PC-3 (cell line): ENCODE measurements at regions not wholly inside any gene's neighbourhood (a gene's known extent, or its start where the extent isn't known, plus 50 kb on each side); places are given as distances from the start of the nearest gene placed in this dataset.

Experiments
- ATAC-seq: fragments of 200-7000 bp; cut with Tn5 transposase; 2 replicates; pipeline ENCODE4 v1.9.1; 2020; ENCODE audit warnings: mild to moderate bottlenecking, moderate library complexity
- BruUV-seq: library from RNA; stranded (reverse); fragments of 400-500 nt; replicated peaks from 2 replicates; lab custom pipeline; 2021; lab: Mats Ljungman, UMichigan
- CTCF ChIA-PET: fragments of 300-600 bp; sonication (Branson Sonifier 250); formaldehyde crosslinking; loops from one replicate; lab custom pipeline; 2022; ENCODE audit warnings: antibody characterized with exemption; lab: Charles Lee
- POLR2A ChIA-PET: fragments of 300-600 bp; sonication (Branson Sonifier 250); formaldehyde crosslinking; loops from one replicate; lab custom pipeline; 2022; ENCODE audit warnings: antibody characterized with exemption; ENCODE audit not compliant: unreplicated experiment; lab: Charles Lee
- DNase-seq: peaks from one replicate; pipeline ENCODE4 v3.0.0-alpha.2; 2015
- H2AFZ ChIP-seq: fragments of 300-600 bp; sonication (generic); 2 replicates; pipeline ENCODE4 v1.6.0; 2016; ENCODE audit warnings: antibody characterized with exemption, low read length
- H3F3A ChIP-seq: fragments of 300-600 bp; sonication (generic); one replicate; pipeline ENCODE4 v1.6.0; 2017; ENCODE audit warnings: antibody characterized with exemption, low read length, control low read depth, mild to moderate bottlenecking; ENCODE audit not compliant: unreplicated experiment
- H3K27ac ChIP-seq: fragments of 300-600 bp; sonication (generic); 2 replicates; pipeline ENCODE4 v1.5.1; 2016; ENCODE audit warnings: mild to moderate bottlenecking, low read length
- H3K27me3 ChIP-seq: fragments of 300-600 bp; sonication (generic); 2 replicates; pipeline ENCODE4 v1.6.1; 2016; ENCODE audit warnings: low read length, mixed read lengths
- H3K36me3 ChIP-seq: fragments of 300-600 bp; sonication (generic); 2 replicates; pipeline ENCODE4 v1.6.1; 2016; ENCODE audit warnings: low read depth, mixed run types, low read length, mixed read lengths
- H3K4me1 ChIP-seq: fragments of 300-600 bp; sonication (generic); 2 replicates; pipeline ENCODE4 v1.5.1; 2016; ENCODE audit warnings: low read length; ENCODE audit not compliant: insufficient read depth
- H3K4me2 ChIP-seq: fragments of 300-600 bp; sonication (generic); 2 replicates; pipeline ENCODE4 v1.6.0; 2016; ENCODE audit warnings: low read length
- H3K4me3 ChIP-seq: fragments of 300-600 bp; sonication (generic); 2 replicates; pipeline ENCODE4 v1.5.1; 2016; ENCODE audit warnings: mild to moderate bottlenecking, low read length, mixed read lengths
- H3K79me2 ChIP-seq: fragments of 300-600 bp; sonication (generic); 2 replicates; pipeline ENCODE4 v1.6.1; 2017; ENCODE audit warnings: low read length, mixed read lengths
- H3K9ac ChIP-seq: fragments of 300-600 bp; sonication (generic); 2 replicates; pipeline ENCODE4 v1.6.0; 2016; ENCODE audit warnings: mild to moderate bottlenecking, low read length
- H3K9me2 ChIP-seq: fragments of 300-600 bp; sonication (generic); replicated peaks from 2 replicates; pipeline ENCODE4 v1.6.1; 2016; ENCODE audit warnings: mixed run types, low read length, mixed read lengths
- H3K9me3 ChIP-seq: fragments of 300-600 bp; sonication (generic); 2 replicates; pipeline ENCODE4 v1.6.1; 2016; ENCODE audit warnings: low read length, mixed read lengths
- H4K20me1 ChIP-seq: fragments of 300-600 bp; sonication (generic); 2 replicates; pipeline ENCODE4 v1.6.1; 2016; ENCODE audit warnings: low read length, mixed read lengths
- CTCF ChIP-seq: fragments of 300-600 bp; sonication (generic); conservative IDR thresholded peaks from 2 replicates; pipeline ENCODE4 v1.5.1; 2017; ENCODE audit warnings: antibody characterized with exemption, low read depth, mild to moderate bottlenecking, low read length
- EZH2 ChIP-seq: fragments of 300-600 bp; sonication (generic); IDR thresholded peaks from one replicate; pipeline ENCODE4 v1.6.1; 2017; ENCODE audit warnings: antibody characterized with exemption, mild to moderate bottlenecking, low read length; ENCODE audit not compliant: unreplicated experiment
- EZH2phosphoT487 ChIP-seq: fragments of 300-600 bp; sonication (generic); IDR thresholded peaks from 2 replicates; pipeline ENCODE4 v1.6.1; 2018; ENCODE audit warnings: mild to moderate bottlenecking, antibody characterized with exemption, low read length, borderline replicate concordance
- intact Hi-C: fragments of 100-400 bp; cut with micrococcal nuclease; formaldehyde crosslinking; loops from 2 replicates; pipeline ENCODE4 v1.9.0; 2023

DNA sequence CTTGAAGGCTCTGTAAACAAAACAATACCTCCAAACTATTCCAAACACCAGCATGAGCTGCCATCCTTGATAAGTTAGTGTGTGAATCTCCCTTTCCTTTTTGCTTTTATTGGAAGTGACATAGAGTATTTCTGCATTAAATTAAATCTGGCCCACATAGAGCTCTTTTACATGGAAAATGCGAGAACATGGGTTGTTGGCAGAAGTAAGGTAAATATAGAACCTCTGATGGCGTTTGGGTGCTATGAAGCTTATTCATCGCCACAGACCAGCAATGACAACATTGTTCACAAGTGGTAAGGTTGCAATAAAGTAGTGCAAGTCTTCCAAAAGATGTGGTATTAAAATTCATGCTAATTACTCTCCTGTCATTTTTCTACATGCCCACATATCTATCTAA, 445.8 kb upstream of the JAG1 start:
- ChIA-PET POLR2A (no interaction called here), CTCF (no interaction called here)
- no peak for ATAC-seq
- intact Hi-C loops: no loop called here
- H3K4me1 ChIP-seq: peaks cover 25% of the 10 kb centered on the region
- H3K27ac ChIP-seq: peak overlapping the region; percentile 89
- no peak overlapping the region for H3K4me3 ChIP-seq
- no peaks in the 10 kb centered on the region for H3K27me3 ChIP-seq
- no peak overlapping the region for H3K9ac ChIP-seq
- H3K4me2 ChIP-seq: 0 out of 2 replicates have a peak overlapping the region, but pooled peaks have one; percentile 56
- no peaks in the 10 kb centered on the region for H3K9me3 ChIP-seq
- DNase-seq: no peak
- H3F3A ChIP-seq: peaks cover 15% of the 10 kb centered on the region
- H3K79me2 ChIP-seq: no peaks in the 10 kb centered on the region
- no peaks in the 10 kb centered on the region for H3K9me2 ChIP-seq
- no peaks in the 10 kb centered on the region for H3K36me3 ChIP-seq
- TF ChIP-seq CTCF: no peak
- no peak for TF ChIP-seq EZH2phosphoT487
- no peak for TF ChIP-seq EZH2
- no peaks in the 10 kb centered on the region for H4K20me1 ChIP-seq
- BruUV-seq: no TSS peak
- H2AFZ ChIP-seq: no peak overlapping the region

- Histone ChIP-seq H3K79me2 (no peaks in the 10 kb centered on the region), H3K4me1 (peaks cover 25% of the 10 kb centered on the region), H3F3A (peaks cover 15% of the 10 kb centered on the region), H3K9me2 (no peaks in the 10 kb centered on the region), H4K20me1 (no peaks in the 10 kb centered on the region), H3K4me2 (no peak overlapping the region), H3K4me3 (no peak overlapping the region), H3K9ac (no peak overlapping the region), H3K9me3 (no peaks in the 10 kb centered on the region), H3K27ac (no peak overlapping the region), H3K27me3 (no peaks in the 10 kb centered on the region), H2AFZ (no peak overlapping the region), H3K36me3 (no peaks in the 10 kb centered on the region)
- no peak for ATAC-seq
- ChIA-PET CTCF (no interaction called here), POLR2A (no interaction called here)
- no peak for TF ChIP-seq EZH2
- no peak for TF ChIP-seq EZH2phosphoT487
- TF ChIP-seq CTCF: no peak
- intact Hi-C loops: no loop called here
- BruUV-seq: no TSS peak
- no peak for DNase-seq
Measured at GRCh38 chr20:11120431-11120830, 446.6 kb upstream of the JAG1 start.

DNA sequence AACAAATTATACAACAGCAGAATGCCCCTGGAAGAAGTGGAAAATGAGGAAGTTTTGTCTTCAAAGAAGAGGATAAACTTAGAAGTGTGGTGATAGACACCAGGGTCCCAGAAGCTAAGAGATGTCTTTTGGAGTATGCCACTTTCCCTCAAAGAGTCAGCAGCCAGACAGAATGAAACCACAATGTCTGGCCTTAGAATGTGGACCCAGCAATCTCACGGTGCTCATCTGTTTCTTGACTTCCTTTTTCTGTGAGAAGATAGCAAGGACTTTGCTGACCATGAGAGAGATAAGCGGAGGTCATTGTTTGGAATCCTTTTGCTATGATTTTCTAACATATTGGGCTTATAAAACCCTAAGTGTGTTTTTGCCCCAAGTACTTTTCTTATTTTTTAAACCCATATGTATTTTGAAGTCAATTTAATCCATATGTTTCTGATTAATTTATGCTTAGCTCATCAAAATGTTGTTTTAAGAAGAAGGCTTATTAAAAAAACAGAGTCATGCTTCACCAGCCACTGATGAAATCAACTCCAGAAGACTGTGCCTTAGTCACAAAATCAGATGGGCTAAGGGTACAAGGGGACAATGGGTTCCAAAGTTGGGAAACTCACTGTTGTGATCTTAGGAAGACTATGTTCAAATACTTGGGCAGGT, 451.2 kb upstream of the JAG1 start:
- POLR2A ChIA-PET: no interaction called here
- H3F3A ChIP-seq: no peaks in the 10 kb centered on the region
- BruUV-seq: no TSS peak
- TF ChIP-seq CTCF: no peak
- H3K27ac ChIP-seq: no peak overlapping the region
- H4K20me1 ChIP-seq: no peaks in the 10 kb centered on the region
- no peak overlapping the region for H3K4me2 ChIP-seq
- H3K9me3 ChIP-seq: no peaks in the 10 kb centered on the region
- H3K36me3 ChIP-seq: no peaks in the 10 kb centered on the region
- no peak overlapping the region for H3K4me3 ChIP-seq
- intact Hi-C loops: no loop called here
- H3K4me1 ChIP-seq: peaks cover under 1% of the 10 kb centered on the region; the same call in 1 of the 2 replicates
- H3K27me3 ChIP-seq: no peaks in the 10 kb centered on the region
- CTCF ChIA-PET: no interaction called here
- no peak overlapping the region for H3K9ac ChIP-seq
- DNase-seq: no peak
- no peaks in the 10 kb centered on the region for H3K79me2 ChIP-seq
- no peak for ATAC-seq
- no peak overlapping the region for H2AFZ ChIP-seq
- no peaks in the 10 kb centered on the region for H3K9me2 ChIP-seq
